HK-2 (cell line): ENCODE measurements at regions not wholly inside any gene's neighbourhood (a gene's known extent, or its start where the extent isn't known, plus 50 kb on each side); places are given as distances from the start of the nearest gene placed in this dataset.

Experiments
- DNase-seq: peaks from one replicate; pipeline ENCODE4 v3.0.0-alpha.2; 2018; ENCODE audit not compliant: unreplicated experiment

- DNase-seq: no peak
These were observed 87.2 kb upstream of the PLPP4 start for GRCh38 chr10:120369856-120370276.

GRCh38 chr10:120371856-120372255, 85.2 kb upstream of the PLPP4 start:
- no peak for DNase-seq

- no peak for DNase-seq
These were observed 84.1 kb upstream of the PLPP4 start for GRCh38 chr10:120372917-120373316.

- DNase-seq: no peak
These were observed 81.4 kb upstream of the PLPP4 start for GRCh38 chr10:120375666-120376065.

- no peak for DNase-seq
These were observed 75.1 kb upstream of the PLPP4 start for GRCh38 chr10:120381931-120382330.

- no peak for DNase-seq
These were observed 74.7 kb upstream of the PLPP4 start for GRCh38 chr10:120382360-120382759.

GRCh38 chr10:120385992-120386391, 71.0 kb upstream of the PLPP4 start:
- no peak for DNase-seq

GRCh38 chr10:120386896-120387295, 70.1 kb upstream of the PLPP4 start:
- no peak for DNase-seq

GRCh38 chr10:120387326-120387725, 69.7 kb upstream of the PLPP4 start:
- DNase-seq: no peak

GRCh38 chr10:120392245-120392644, 64.8 kb upstream of the PLPP4 start:
- DNase-seq: no peak

- no peak for DNase-seq
These were observed 64.4 kb upstream of the PLPP4 start for GRCh38 chr10:120392671-120393079.

GRCh38 chr10:120394446-120394845, 62.6 kb upstream of the PLPP4 start:
- DNase-seq: peak; percentile 35

- DNase-seq: no peak
These were observed 60.8 kb upstream of the PLPP4 start for GRCh38 chr10:120396228-120396627.

GRCh38 chr10:120398180-120398579, 58.8 kb upstream of the PLPP4 start:
- no peak for DNase-seq

- no peak for DNase-seq
These were observed 56.4 kb upstream of the PLPP4 start for GRCh38 chr10:120400601-120401000.

- DNase-seq: no peak
These were observed 54.8 kb upstream of the PLPP4 start for GRCh38 chr10:120402147-120402766.

GRCh38 chr10:120403109-120403508, 53.9 kb upstream of the PLPP4 start:
- no peak for DNase-seq

GRCh38 chr10:120406376-120406775, 50.7 kb upstream of the PLPP4 start:
- no peak for DNase-seq
